Stimulated activated CD4-positive, alpha-beta T cell treated with anti-CD3 and anti-CD28 coated beads, Interleukin-1b, Interleukin-23, amount 100 ng/mL, for 4 hours (primary cell): ENCODE measurements at regions not wholly inside any gene's neighbourhood (a gene's known extent, or its start where the extent isn't known, plus 50 kb on each side); places are given as distances from the start of the nearest gene placed in this dataset.

ENCODE experiments used
- DNase-seq, 2 donors: peaks; one replicate each; pipeline ENCODE4 v3.0.0-alpha.2; 2020; ENCODE audit warnings: low read depth in 2 of 2

GRCh38 chr4:120431180-120431579, 364.5 kb upstream of the MAD2L1 start:
- DNase-seq: no peak

GRCh38 chr4:120418146-120418545, 351.5 kb upstream of the MAD2L1 start:
- DNase-seq: no peak

- no peak for DNase-seq
Observed at GRCh38 chr4:120415896-120416295, 349.2 kb upstream of the MAD2L1 start.

- DNase-seq: no peak
Observed at GRCh38 chr4:120406960-120407359, 340.3 kb upstream of the MAD2L1 start.

- no peak for DNase-seq
Observed at GRCh38 chr4:120403296-120403695, 336.6 kb upstream of the MAD2L1 start.

GRCh38 chr4:120400441-120400840, 333.8 kb upstream of the MAD2L1 start:
- DNase-seq: no peak

GRCh38 chr4:120399826-120400225, 333.2 kb upstream of the MAD2L1 start:
- no peak for DNase-seq

GRCh38 chr4:120395746-120396145, 329.1 kb upstream of the MAD2L1 start:
- no peak for DNase-seq

GRCh38 chr4:120355881-120356280, 289.2 kb upstream of the MAD2L1 start:
- DNase-seq: no peak

- no peak for DNase-seq
Observed at GRCh38 chr4:120354381-120354780, 287.7 kb upstream of the MAD2L1 start.

- DNase-seq: no peak
Observed at GRCh38 chr4:120353235-120353634, 286.6 kb upstream of the MAD2L1 start.

GRCh38 chr4:120352739-120353138, 286.1 kb upstream of the MAD2L1 start:
- no peak for DNase-seq

- no peak for DNase-seq
Observed at GRCh38 chr4:120348948-120349347, 282.3 kb upstream of the MAD2L1 start.

- DNase-seq: no peak
Observed at GRCh38 chr4:120348521-120348920, 281.9 kb upstream of the MAD2L1 start.

- DNase-seq: no peak
Observed at GRCh38 chr4:120331486-120332370, 265.1 kb upstream of the MAD2L1 start.

- no peak for DNase-seq
Observed at GRCh38 chr4:120329386-120329785, 262.7 kb upstream of the MAD2L1 start.

- no peak for DNase-seq
Observed at GRCh38 chr4:120327276-120327675, 260.6 kb upstream of the MAD2L1 start.

GRCh38 chr4:120319046-120319767, 252.6 kb upstream of the MAD2L1 start:
- DNase-seq: no peak

- no peak for DNase-seq
Observed at GRCh38 chr4:120318196-120318846, 251.7 kb upstream of the MAD2L1 start.

- DNase-seq: no peak
Observed at GRCh38 chr4:120317713-120318112, 251.1 kb upstream of the MAD2L1 start.

- DNase-seq: no peak
Observed at GRCh38 chr4:120316416-120316815, 249.8 kb upstream of the MAD2L1 start.

- no peak for DNase-seq
Observed at GRCh38 chr4:120314969-120315368, 248.3 kb upstream of the MAD2L1 start.

- no peak for DNase-seq
Observed at GRCh38 chr4:120304801-120305200, 238.2 kb upstream of the MAD2L1 start.
